Esophagus muscularis mucosa (tissue), 4 donors: ENCODE measurements at regions not wholly inside any gene's neighbourhood (a gene's known extent, or its start where the extent isn't known, plus 50 kb on each side); places are given as distances from the start of the nearest gene placed in this dataset.
A peak's percentile ranks its signal among the peaks of the same experiment; 100 is the strongest.
"Not testable (repeated sequence)": the region's sequence is repeated elsewhere in the genome, so short reads cannot be mapped to it uniquely, and the experiment has no call there.

Source experiments
- DNase-seq: peaks from one replicate; pipeline ENCODE4 v3.0.0-alpha.2; 2017; ENCODE audit errors: extremely low spot score
- H3K27ac ChIP-seq, 4 donors: fragments of 200-600 bp; sonication (generic); replicated peaks in 1 of 4; 1 replicate in 3 of 4; 2 replicates in 1 of 4; pipeline ENCODE4 v1.5.1; 2016 to 2019; ENCODE audit warnings: mild to moderate bottlenecking in 1 of 4
- H3K27me3 ChIP-seq, 4 donors: fragments of 200-600 bp; sonication (generic); one replicate each; pipeline versions ENCODE4 v1.5.1 to v1.6.0; 2016 to 2019
- H3K36me3 ChIP-seq, 4 donors: fragments of 200-600 bp; sonication (generic); one replicate each; pipeline ENCODE4 v1.5.1; 2016 to 2019
- H3K4me1 ChIP-seq, 4 donors: fragments of 200-600 bp; sonication (generic); one replicate each; pipeline ENCODE4 v1.5.1; 2016 to 2019
- H3K4me3 ChIP-seq, 4 donors: fragments of 200-600 bp; sonication (generic); 1 replicate in 2 of 4; 2 replicates in 2 of 4; pipeline ENCODE4 v1.5.1; 2016 to 2019; ENCODE audit warnings: mild to moderate bottlenecking in 4 of 4, moderate library complexity in 1 of 4
- H3K9me3 ChIP-seq, 4 donors: fragments of 200-600 bp; sonication (generic); 1 replicate in 3 of 4; 2 replicates in 1 of 4; pipeline ENCODE4 v1.5.1; 2016 to 2019
- CTCF ChIP-seq, 3 experiments: fragments of 200-600 bp in 2 of 3; fragments of 450-650 bp in 1 of 3; sonication (generic) in 2 of 3; IDR thresholded peaks; one replicate each; pipeline ENCODE4 v1.5.1; 2017 to 2019; ENCODE audit warnings: antibody characterized with exemption in 3 of 3, mild to moderate bottlenecking in 2 of 3, moderate library complexity in 1 of 3
- EP300 ChIP-seq: sonication (generic); formaldehyde crosslinking; IDR thresholded peaks from one replicate; pipeline ENCODE4 v1.6.1; 2017; ENCODE audit warnings: antibody characterized with exemption
- POLR2A ChIP-seq: fragments of 450-650 bp; IDR thresholded peaks from one replicate; pipeline ENCODE4 v1.6.1; 2017; ENCODE audit warnings: antibody characterized with exemption, moderate library complexity, mild to moderate bottlenecking, low read depth
- POLR2AphosphoS5 ChIP-seq, 2 donors: sonication (generic); formaldehyde crosslinking; IDR thresholded peaks; one replicate each; pipeline ENCODE4 v1.6.1; 2017; ENCODE audit warnings: antibody characterized with exemption in 2 of 2
- WGBS: methylation state at CpG from one replicate; pipeline ENCODE4 v1.1.5; 2018; 5-methylcytosine and 5-hydroxymethylcytosine counted together
- intact Hi-C: fragments of 100-400 bp; cut with DNase I; formaldehyde crosslinking; loops from one replicate; pipeline ENCODE4 v1.15.1; 2023

GRCh38 chr14:105581551-105582341 lies 55.4 kb downstream of the TMEM121 start:
- Histone ChIP-seq H3K4me3 (no peak overlapping the region), H3K27me3 (no peaks in the 10 kb centered on the region), H3K4me1 (no peaks in the 10 kb centered on the region), H3K36me3 (no peaks in the 10 kb centered on the region), H3K9me3 (peaks cover 0 to 4% (median 0%) of the 10 kb centered on the region in 4 donors), H3K27ac (no peak overlapping the region)
- no peak for DNase-seq
- TF ChIP-seq CTCF (IDR thresholded peaks at IDR 0.05) = no peak
- no peak for TF ChIP-seq POLR2A
- no peak for TF ChIP-seq POLR2AphosphoS5 (IDR thresholded peaks at IDR 0.05)
- TF ChIP-seq EP300 = no peak
- 71% methylated on average over 7 of the region's 15 CpGs for WGBS
- intact Hi-C loops = no loop called here

GRCh38 chr14:105582639-105583038 lies 56.3 kb downstream of the TMEM121 start:
- H3K4me3 ChIP-seq = no peak overlapping the region
- no peaks in the 10 kb centered on the region for H3K27me3 ChIP-seq
- H3K4me1 ChIP-seq = no peaks in the 10 kb centered on the region
- H3K9me3 ChIP-seq = peaks cover 0 to 4% (median 0%) of the 10 kb centered on the region in 4 donors
- TF ChIP-seq POLR2A = no peak
- no peak for TF ChIP-seq EP300
- no peak for TF ChIP-seq CTCF (IDR thresholded peaks at IDR 0.05)
- no peak for TF ChIP-seq POLR2AphosphoS5 (IDR thresholded peaks at IDR 0.05)
- H3K27ac ChIP-seq = no peak overlapping the region
- intact Hi-C loops = no loop called here
- WGBS = 79% methylated on average over 4 of the region's 4 CpGs
- peak; percentile 95 for DNase-seq
- H3K36me3 ChIP-seq = no peaks in the 10 kb centered on the region

GRCh38 chr14:105583914-105584313 lies 57.5 kb downstream of the TMEM121 start:
- H3K4me1 ChIP-seq, H3K4me3 ChIP-seq, intact Hi-C loops, DNase-seq, H3K27me3 ChIP-seq, H3K9me3 ChIP-seq, H3K36me3 ChIP-seq, H3K27ac ChIP-seq: not testable (repeated sequence)
- 93% methylated on average over 3 of the region's 13 CpGs for WGBS

DNA sequence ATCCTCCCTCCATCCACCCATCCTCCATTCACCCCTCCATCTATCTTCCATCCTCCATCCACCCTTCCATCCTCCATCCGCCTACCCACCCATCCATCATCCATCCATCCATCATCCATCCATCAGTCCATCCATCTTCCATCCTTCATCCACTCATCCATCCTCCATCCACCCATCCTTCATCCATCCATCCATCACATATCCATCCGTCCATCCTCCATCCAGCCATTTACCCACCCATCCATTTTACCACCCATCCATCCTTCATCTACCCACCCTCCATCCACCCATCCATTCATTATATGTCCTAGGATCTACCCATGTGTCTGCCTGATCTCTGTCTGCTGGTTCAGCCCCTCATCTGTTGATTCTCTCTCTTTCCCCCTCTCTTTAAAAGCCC lies 58.9 kb downstream of the TMEM121 start:
- WGBS = 90% methylated on average over 2 of the region's 2 CpGs
- intact Hi-C loops, DNase-seq: not testable (repeated sequence)

DNA sequence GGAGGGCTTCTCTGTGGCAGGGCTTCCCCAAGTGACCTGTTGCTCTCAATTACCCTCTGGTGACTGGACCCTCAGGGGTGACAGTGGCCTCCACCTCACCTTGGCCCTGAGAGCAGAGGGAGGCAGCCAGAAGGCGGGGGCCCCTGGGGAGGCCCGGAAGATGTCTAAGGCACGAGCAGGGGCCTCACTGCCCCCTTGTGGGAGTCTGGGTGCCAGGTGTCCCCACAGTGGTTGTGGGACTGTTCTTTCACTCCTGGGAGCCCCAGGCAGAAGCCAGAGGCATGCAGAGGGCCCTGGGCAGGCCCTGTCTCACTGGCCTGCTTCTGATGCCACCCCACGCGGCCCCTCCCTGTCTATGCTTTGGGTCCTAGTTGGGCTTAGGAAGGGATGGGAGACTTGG lies 59.3 kb downstream of the TMEM121 start:
- intact Hi-C loops, DNase-seq, H3K4me3 ChIP-seq, H3K27me3 ChIP-seq, H3K27ac ChIP-seq, H3K4me1 ChIP-seq, H3K36me3 ChIP-seq, H3K9me3 ChIP-seq: not testable (repeated sequence)
- WGBS = 90% methylated on average over 2 of the region's 5 CpGs

More for the DNA sequence above, 58.9 kb downstream of the TMEM121 start:
- not testable (repeated sequence) for H3K27ac ChIP-seq, H3K4me1 ChIP-seq, H3K9me3 ChIP-seq, H3K4me3 ChIP-seq, H3K27me3 ChIP-seq, H3K36me3 ChIP-seq

- no CpG with 5 or more reads among the region's 16 CpGs for WGBS
- H3K27me3 ChIP-seq, H3K27ac ChIP-seq, DNase-seq, H3K4me3 ChIP-seq, H3K9me3 ChIP-seq, intact Hi-C loops, H3K36me3 ChIP-seq, H3K4me1 ChIP-seq: not testable (repeated sequence)
Measured at GRCh38 chr14:105586144-105586872, 59.9 kb downstream of the TMEM121 start.

DNA sequence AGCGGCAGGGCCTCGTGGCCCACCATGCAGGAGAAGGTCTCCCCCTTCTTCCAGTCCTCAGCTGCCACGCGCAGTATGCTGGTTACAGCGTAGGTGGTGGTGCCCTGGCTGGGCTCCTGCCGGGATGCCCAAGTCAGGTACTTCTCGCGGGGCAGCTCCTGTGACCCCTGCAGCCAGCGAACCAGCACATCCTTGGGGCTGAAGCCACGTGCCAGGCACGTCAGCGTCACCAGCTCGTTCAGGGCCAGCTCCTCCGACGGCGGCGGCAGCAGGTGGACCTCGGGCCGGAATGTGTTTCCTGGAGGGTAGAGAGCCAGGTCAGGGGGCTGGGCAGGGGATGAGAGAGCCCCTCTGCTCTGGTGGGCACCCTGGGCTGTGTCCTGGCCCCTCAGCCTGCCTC lies 60.7 kb downstream of the TMEM121 start:
- H3K36me3 ChIP-seq, H3K9me3 ChIP-seq, H3K4me1 ChIP-seq, H3K27ac ChIP-seq, intact Hi-C loops, H3K4me3 ChIP-seq, H3K27me3 ChIP-seq, DNase-seq: not testable (repeated sequence)
- WGBS = no CpG with 5 or more reads among the region's 19 CpGs

DNA sequence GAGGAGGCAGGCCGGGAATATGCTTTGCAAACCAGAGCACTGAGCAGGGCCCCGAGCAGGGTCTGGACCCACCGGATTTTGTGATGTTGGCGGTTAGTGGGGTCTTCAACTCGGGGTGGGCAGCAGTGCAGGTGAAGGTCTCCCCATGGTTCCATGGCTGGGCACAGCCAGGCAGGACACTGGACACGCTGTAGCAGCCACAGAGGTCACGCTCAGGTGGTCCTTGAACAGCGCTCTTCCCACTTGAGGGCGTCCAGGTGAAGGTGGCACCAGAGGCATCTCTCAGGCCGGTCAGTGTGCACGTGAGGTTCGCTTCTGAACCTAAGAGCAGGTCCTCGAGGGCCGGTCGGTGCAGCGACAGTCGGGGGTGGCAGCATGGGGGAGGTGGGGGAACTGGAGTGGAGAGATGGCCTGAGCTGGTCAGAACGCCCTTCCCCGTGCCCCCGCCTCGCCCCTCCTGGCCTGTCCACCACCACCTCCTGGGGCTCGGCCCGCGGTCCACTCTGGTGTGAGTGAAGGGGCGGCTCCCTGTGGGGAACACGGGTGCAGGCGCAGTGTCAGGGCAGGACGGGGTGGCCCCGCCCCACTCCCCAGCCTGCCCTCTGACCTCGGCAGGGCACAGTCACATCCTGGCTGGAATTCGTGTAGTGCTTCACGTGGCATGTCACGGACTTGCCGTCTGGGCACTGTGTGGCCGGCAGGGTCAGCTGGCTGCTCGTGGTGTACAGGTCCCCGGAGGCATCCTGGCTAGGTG lies 61.3 kb downstream of the TMEM121 start:
- DNase-seq, H3K36me3 ChIP-seq, H3K27ac ChIP-seq, intact Hi-C loops, H3K4me3 ChIP-seq, H3K9me3 ChIP-seq, H3K27me3 ChIP-seq, H3K4me1 ChIP-seq: not testable (repeated sequence)
- WGBS = 90% methylated on average over 2 of the region's 37 CpGs
